HG02970 (cell line): ENCODE measurements at regions not wholly inside any gene's neighbourhood (a gene's known extent, or its start where the extent isn't known, plus 50 kb on each side); places are given as distances from the start of the nearest gene placed in this dataset.

Experiments used
- ATAC-seq: cut with Tn5 transposase; IDR thresholded peaks from one replicate; pipeline ENCODE4 v1.9.1; 2021; ENCODE audit warnings: mild to moderate bottlenecking, moderate library complexity, moderate number of reproducible peaks; ENCODE audit not compliant: unreplicated experiment, low FRiP score

DNA sequence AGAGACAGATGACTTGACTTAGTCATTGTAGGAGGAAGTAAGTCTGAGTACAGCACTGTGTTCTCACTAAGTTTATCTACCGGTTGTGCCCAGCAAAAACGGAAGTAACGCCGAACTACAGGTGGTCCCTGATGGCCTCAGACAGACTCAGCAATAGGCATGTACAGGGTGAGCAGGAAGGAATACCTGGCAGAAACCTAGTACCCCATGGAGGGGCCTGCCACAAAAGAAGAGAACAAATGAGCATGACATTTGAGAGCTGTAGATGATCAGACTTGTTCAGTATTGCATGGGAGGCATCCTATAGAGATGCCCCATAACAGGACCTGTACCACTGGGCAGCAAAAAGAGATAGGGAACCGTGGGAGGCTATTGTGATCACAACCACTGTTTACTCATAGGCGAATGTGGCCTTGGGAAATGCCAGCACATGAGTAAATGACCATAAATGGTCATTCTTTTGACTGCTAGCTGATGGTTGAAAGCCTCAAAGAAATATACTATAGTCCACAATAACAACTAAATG is 106.4 kb upstream of the TAB2 start:
- ATAC-seq: no peak

DNA sequence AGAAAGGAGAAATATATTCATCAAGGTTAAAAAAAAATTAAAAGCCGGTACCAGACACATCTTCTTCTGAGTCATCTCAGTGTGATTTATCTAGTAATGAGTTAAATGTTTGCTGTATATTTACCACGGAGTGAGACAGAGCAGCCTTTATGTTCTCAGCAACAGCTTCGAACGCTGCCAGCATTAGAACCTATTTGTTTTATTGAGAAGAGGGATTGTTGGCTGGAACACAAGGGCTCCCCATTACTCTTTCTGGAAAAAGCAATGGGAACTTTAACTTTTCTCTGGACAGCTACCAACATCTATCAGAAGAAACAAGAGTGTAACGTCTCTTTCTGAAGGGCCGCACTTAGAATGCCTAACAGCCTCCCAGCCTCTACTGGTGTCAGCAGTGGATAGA is 105.3 kb upstream of the TAB2 start:
- ATAC-seq: no peak

DNA sequence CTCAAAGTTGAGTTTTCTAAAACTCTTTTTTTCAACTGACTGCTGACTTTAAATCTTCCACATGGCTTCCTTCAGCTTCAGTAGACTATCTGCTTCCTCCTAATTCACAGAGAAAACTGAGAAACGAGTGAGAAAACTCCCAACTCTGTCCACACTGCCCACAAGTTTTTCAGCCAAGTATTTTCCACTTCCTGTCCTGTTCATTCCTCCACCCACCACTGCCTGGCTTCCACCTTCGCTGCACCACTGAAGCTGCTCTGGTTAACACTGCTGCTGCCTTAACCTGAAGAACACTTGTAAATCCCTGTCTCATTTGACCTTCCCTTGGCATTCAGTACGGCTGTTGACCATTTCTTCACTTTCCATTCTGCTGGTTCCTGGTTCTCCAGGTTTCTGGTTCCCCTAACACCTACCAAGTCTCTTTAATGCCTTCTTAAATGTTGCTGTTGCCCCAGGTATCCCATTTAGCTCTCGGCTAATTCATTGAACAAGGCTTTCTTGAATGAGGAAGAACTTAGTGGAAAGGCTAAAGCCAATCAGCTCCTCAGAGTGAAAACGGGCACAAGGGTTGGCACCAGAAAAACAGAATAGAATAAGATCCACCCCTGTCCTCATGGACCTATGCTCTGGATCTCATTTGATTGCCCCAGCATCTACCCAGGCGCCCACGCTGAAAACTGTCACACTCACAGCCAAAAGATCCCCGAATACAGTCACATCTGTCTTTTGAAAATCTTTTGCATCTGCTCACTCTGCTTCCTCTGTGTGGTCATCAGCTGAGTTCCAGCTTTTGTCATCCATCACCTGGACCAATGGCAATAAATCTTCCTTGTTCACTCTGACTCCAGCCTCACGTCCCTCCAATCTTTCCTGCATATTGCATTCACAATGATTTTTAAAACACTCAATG is 104.4 kb upstream of the TAB2 start:
- no peak for ATAC-seq

DNA sequence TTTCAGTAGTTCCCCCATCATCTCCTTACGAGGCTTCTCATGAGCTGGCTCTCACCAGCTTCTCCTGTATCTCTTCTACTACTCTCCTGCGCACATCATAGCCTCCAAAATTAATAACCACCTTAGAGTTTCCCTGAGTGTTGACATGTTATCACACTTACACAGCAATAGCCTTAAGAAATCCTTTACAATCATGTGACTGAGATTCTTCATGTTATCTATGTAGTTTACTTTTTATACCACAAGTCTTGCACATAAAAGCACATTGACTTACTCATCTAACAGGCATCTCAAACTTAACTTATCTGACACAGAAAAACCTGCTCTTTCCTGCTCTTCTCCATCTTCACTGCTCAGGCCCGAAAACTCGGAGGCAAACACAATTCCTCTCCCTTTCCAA is 103.7 kb upstream of the TAB2 start:
- ATAC-seq: no peak

DNA sequence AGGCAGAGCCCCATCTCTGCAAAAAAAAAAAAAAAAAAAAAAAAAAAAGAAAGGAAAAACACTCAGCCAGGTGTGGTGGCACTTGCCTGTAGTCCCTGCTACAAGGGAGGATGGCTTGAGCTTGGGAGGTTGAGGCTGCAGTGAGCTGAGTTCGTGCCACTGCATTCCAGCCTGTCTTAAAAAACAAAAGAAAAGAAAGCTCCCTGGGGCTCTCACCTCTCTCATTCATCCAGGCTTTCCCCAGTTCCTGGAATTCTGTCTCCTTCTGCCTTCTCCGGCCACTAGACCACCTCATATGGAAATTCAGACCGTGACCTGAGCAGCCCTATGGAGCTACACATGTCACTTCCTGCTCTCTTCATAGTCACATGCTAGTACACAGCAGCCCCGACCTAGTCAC is 101.1 kb upstream of the TAB2 start:
- ATAC-seq: no peak

DNA sequence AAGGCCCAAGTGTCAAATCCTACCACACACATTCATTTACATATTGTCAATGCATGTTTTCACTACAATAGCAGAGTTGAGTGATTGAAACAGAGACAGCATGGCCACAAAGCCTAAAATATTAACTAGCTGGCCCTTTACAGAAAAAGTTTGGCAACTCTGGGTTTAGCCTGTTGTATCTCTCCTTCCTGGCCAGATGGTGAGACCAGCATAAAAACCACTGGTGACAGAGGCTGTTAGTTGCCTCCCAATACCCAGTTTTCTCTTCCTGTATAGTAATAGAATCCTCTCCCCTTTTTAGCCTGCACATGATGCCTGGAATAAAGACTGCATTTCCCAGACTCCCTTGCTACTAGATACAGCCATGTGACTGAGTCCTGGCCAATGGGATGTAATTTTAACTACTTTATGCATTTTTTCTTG is 100.0 kb upstream of the TAB2 start:
- ATAC-seq: peak; percentile 54

DNA sequence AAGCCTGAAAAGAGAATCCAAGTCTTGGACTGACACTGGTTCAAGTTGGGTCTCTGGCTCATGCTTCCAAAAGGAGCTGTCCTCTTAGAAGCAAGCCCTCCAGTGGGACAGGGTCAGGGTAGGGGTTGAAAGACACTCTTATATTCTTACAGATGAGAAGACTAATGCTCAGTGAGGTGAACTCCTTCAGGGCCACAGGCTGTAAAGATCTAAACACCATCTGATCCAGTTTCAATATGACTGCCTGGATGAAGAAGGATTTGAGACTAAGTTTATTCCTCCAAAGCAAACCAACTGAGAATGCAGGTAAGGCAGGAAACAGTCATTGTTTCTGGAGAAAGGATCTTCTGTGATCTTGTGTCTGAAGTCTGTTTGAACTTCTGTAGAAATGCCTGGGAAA is 99.0 kb upstream of the TAB2 start:
- no peak for ATAC-seq

DNA sequence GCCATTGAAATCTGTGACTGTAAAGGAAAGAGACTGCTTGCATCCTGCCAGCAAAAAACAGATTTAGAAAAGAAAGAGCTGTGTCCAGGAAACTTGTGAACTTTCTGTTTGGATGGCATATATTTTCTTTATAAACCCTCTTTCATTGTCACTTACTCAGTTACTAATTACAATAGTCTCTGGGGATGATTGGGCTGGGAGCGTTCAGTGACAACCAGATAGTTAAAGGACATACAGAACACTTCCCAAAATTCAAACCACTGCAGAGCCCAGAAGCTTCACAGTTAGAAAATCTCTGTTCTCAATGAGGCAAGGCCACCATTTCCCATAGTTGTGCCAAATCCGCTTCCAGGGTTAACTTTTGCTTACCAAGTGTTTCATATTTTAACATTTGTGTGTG is 98.6 kb upstream of the TAB2 start:
- no peak for ATAC-seq

DNA sequence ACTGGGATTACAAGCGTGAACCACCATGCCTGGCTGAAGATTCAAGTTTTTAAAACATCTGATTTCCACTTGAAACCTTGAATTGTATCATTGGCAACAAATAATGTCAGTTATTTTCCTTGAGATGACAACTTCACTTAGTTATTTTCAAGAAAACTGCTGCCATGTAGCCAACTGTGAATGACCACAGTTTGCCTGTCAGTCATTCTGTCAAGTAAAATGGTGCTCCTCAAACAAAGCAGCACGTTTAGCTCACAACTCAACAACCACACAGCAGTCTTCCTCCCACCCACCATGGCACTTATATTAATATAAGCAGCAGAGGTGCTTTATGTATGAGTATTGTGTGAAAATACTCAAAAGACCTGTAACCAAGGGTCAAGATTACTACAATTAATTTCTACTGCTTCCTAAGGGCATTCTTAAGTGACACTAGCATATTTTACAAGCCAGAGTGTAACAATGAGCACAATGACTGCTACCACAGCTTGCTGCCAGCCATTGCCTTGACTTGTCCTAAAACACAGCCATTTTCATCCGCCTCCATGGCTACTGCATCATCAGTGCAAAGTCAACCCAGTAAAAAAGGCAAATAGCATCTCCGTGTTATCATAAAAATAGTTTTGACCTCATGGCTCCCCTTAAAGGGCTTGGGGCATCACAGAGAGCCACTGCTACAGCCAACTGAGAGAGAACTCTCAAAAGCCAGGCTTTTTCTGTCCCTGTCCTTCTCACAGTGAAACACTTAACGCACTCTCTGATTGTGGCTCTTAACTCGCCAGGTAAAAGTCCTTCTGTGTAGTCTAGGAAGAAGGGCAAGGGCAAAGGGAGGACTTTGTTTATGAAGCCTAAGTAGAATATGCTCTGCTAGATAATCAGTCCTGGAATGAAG is 96.4 kb upstream of the TAB2 start:
- no peak for ATAC-seq

DNA sequence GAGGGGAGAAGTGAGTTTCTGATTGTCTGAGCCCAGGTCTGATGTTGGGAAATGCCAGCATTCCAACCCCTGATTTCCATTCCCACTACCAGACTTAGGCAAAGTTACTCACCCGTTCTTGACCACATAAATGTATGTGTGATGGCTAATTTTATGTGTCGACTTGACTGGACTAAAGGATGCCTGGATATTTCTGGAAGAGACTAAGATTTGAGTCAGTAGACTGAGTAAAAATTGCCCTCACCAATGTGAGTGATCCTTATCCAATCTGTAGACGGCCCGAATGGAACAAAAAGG is 95.8 kb upstream of the TAB2 start:
- ATAC-seq: no peak

DNA sequence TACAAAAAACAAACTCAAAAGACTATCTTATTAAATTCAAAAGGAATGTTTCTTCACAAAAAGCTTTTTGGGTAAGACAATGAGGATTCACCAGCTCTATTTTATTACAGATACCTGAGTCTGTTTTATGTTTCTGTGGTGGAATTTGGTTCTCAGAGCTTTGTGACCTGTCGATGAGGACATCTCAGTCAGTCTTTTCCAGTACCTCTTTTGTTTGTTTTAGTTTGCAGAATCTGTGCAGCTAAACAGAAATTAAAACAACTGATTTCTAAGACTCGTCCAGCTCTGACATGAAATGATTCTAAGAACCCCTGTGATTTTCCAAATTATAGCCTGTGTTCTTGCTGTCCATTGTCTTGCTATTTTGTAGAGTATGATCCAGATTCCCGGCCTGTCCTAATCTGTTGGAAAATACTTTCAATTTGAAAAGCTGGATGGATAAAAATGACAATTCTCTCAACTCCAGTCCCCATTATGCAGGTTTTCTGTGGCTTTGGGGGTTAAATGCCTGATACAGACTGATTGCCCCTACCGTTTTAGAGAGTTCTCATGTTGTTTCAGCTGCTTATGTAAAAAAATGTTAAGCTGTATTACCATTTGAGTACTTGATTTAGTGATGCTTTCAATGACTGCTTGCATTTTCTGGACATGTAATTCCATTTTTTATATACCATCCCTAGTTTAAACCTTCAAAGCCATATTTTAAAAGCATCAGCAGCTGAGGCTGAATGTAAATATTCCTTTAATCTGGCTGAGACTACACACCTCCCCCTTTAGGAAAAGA is 94.2 kb upstream of the TAB2 start:
- no peak for ATAC-seq

DNA sequence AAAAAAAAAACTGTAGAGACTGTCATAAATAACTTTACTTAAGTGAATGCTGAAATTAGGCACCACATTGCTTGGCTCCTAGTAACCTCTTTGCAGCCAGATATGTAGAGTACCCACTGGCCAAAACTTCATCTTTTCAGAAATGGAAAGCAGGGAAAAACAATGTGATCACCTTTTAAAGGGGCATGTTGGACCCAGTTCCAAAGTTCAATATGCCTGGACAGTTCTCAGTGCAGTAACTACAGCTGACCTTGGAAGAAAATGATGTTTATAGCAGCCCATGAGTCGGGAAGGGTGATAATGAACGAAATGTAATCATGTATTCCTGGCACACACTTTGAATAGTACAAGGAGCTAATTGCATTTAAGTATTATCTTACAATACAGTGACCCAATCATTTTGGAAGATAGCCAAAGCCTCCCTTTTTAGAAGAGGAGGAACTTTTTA is 93.6 kb upstream of the TAB2 start:
- no peak for ATAC-seq

DNA sequence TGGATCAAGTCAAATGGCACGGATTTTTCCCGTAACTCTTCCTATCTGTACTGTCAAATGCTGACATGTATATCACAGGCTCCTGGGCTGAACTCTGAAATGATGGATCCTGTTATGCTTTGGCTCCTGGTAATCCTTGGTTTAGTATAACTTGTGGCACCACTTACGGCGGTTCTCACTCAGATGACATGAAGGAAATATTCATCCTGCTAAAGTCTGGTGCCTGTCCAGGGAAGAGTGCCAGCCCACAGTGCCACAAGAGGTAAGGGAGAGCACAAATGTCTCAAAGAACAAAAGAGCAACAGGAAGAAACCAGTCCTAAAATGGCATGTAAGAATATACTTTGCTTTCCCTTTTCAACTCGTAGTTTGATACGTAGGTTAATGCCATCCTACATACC is 93.1 kb upstream of the TAB2 start:
- ATAC-seq: no peak

DNA sequence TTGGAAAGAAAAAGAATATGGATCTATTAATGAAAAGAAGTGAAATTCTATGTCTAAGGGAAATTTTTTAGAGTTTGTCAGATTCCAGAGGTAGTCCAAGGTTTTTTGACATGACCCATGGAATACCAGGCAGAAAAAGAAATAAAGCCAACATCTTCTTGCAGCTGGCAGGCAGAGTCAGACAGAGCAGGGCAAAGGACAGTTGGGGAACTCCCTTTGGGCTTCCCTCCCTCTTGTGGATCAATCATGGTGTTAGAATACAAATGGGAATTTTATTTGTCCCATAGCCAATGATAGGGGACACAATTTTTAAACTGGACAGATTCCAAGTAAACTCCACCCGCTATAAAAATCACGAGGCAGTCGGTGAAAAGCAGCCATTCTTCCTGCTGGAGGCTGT is 92.1 kb upstream of the TAB2 start:
- ATAC-seq: no peak

DNA sequence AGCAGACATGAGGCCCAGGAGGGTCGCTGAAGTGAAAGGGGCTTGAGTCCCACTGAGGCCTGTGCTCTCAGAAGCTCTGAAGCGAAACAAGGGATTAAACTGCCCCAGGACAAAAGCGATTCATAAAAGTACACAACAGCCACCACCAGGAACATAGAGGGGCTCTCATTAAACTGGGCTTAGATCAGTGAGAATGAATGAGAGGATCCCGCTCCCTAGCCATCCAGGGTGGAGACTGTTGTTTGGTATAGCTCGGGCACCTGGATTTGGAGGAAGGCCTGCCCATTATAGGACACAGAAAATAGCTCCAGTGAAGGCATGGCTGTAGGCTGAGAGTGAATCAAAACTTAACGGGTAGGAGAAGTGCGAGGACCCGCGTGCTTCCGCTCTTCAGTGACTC is 91.6 kb upstream of the TAB2 start:
- no peak for ATAC-seq

DNA sequence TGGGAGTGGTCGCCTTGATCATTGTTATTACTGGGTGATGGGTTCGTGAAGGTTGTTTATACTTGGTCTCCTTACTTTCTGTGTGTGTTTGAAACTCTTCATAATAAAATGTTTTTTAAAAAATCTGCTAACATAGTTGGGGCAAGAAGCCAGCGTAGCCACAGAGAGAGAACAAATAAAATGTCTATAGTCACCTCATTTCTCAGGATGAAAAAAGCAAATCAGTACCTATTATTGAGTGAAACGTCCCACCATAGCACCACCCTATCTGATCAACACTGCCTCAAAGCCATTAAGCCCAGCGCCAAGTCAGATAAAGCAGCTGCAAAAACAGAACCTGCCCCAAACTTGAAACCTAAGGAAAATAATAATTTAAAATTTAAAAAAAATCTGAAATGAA is 89.7 kb upstream of the TAB2 start:
- ATAC-seq: no peak

DNA sequence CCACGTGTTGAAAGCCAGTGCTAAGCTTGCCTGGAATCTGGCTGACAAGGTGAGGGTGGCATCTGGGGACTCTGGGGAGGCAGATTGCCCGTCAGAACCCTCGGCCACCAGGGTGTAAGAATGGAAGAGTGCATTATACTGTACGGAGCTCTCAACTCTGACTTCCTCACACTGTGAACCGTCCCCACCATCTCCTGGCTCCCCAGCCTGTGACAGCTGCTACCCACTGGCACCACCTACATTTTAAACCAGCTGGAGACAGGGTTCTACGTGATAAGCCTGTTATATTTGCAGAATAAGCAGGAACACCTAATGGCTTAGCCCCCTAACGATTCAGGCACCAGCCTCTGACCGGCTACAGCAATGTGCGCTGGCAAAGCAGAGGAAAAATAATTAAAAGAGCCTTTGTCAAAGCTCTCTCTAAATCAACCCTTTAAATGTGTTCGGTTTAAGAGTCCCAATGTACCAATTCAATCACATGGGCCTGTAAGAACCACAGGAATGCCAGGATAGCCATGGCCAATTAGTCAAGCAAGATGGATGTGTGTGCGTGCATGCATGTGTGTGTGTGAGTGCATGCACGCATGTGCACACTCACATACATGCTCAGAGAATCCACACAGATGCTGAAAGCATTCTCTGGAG is 89.1 kb upstream of the TAB2 start:
- ATAC-seq: no peak

DNA sequence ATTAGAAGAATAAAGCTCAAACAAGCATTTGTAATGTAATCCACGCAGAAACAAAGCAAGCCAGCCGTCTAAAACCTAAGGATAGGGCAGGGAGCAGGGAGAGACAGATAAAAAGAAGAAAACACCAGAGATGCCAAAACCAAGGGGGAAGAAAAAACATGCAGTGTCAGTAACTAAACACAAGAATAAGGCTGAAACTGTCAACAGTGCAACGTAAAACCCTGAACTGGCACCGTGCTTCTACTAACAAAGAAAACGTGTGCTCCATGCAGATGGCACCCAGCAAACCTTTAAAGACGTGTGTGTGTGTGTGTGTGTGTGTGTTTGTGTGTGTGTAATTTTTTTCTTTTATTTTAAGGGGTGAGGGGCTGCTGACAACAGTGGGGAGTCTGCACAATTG is 88.4 kb upstream of the TAB2 start:
- no peak for ATAC-seq

DNA sequence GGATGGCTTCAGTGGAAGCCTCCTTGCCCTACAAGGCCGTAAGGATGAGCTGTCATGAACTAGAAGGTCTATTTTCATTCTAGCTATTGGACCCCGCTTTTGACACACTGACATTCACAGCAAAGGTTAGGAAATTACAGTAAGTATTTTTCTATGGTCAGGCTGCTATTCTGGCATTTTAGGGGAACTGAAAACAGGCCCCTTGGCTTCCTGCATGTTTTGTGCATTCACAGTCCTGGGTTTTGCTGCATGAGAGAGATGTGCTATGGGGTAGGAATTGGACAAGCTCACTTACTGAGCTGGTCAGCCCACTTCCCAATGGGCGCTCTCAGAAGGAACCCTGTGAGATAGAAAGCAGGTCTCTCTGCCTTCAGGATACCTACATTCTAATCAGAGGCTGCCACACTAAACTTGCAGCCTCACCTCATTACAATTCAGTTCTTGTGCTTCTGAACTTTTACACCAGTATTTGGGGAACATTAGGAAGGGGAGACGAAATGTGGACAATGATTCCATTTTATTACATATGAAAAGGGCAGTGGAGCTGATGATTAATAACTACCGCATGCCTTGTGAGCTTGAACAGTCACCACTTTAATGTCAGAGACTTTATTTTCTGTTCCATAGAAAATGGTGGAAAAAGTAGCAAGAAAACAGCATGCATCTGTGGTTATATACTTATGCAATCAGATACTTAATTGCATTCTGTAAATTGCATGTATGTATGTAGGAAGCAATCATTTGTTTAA is 86.6 kb upstream of the TAB2 start:
- no peak for ATAC-seq

DNA sequence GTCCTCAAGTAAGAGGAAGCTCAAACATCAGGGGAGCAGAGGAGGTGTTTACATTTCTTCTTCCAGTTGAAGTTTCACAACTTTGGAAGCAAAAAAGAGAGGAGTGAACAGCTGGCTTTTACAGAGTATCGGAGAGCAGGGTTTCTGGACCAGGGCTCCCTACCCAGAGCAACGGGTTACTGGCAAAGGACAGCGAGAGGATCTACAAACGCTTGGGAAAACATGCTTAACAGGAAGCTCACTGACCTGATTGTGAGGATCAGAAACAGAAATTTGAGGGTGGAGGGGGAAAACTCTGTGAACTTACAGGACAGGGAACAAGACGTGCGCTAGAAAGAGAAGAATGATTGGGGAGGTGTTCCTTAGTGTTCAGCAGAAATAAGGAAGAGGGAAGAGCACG is 85.7 kb upstream of the TAB2 start:
- ATAC-seq: no peak
